Osteoblast (primary cell): ENCODE measurements at regions not wholly inside any gene's neighbourhood (a gene's known extent, or its start where the extent isn't known, plus 50 kb on each side); places are given as distances from the start of the nearest gene placed in this dataset.

Source experiments
- DNase-seq: peaks from one replicate; pipeline ENCODE4 v3.0.0; 2011; ENCODE audit warnings: low spot score, mixed read lengths; ENCODE audit not compliant: insufficient read length; ENCODE audit errors: missing footprints
- H2AFZ ChIP-seq: 2 replicates; pipeline ENCODE4 v1.6.0; 2011; ENCODE audit warnings: mild to moderate bottlenecking, low read length
- H3K27ac ChIP-seq: 2 replicates; pipeline ENCODE4 v1.5.1; 2011; ENCODE audit warnings: mild to moderate bottlenecking, low read depth, low read length, moderate library complexity
- H3K27me3 ChIP-seq: 2 replicates; pipeline ENCODE4 v1.6.0; 2012; ENCODE audit warnings: mild to moderate bottlenecking, control low read depth, inconsistent platforms, low read length, moderate library complexity; ENCODE audit not compliant: insufficient read depth
- H3K36me3 ChIP-seq: 2 replicates; pipeline ENCODE4 v1.5.1; 2011; ENCODE audit warnings: mild to moderate bottlenecking, low read length, control low read depth, moderate library complexity; ENCODE audit not compliant: insufficient read depth
- H3K4me1 ChIP-seq: 2 replicates; pipeline ENCODE4 v1.5.1; 2011; ENCODE audit warnings: mild to moderate bottlenecking, low read length, control low read depth, moderate library complexity; ENCODE audit not compliant: insufficient read depth
- H3K4me2 ChIP-seq: 2 replicates; pipeline ENCODE4 v1.6.0; 2011; ENCODE audit warnings: mild to moderate bottlenecking, low read length; ENCODE audit not compliant: insufficient read depth
- H3K4me3 ChIP-seq: fragments of 200-600 bp; sonication (generic); 3 replicates; pipeline ENCODE4 v1.5.1; 2012; ENCODE audit warnings: mild to moderate bottlenecking, low read length, inconsistent platforms; ENCODE audit not compliant: insufficient read depth
- H3K79me2 ChIP-seq: 2 replicates; pipeline ENCODE4 v1.6.0; 2012; ENCODE audit warnings: mild to moderate bottlenecking, low read length, control low read depth, inconsistent platforms; ENCODE audit not compliant: insufficient read depth
- H3K9me3 ChIP-seq: 2 replicates; pipeline ENCODE4 v1.5.1; 2011; ENCODE audit warnings: low read depth, low read length, control low read depth
- H4K20me1 ChIP-seq: 2 replicates; pipeline ENCODE4 v1.6.0; 2012; ENCODE audit warnings: mild to moderate bottlenecking, low read length, control low read depth; ENCODE audit not compliant: insufficient read depth
- CTCF ChIP-seq: IDR thresholded peaks from 2 replicates; pipeline ENCODE4 v1.5.1; 2011; ENCODE audit warnings: mild to moderate bottlenecking, low read depth, low read length, moderate library complexity; ENCODE audit errors: extremely low read depth

- no peak for DNase-seq
- H4K20me1 ChIP-seq = no peaks in the 10 kb centered on the region
- TF ChIP-seq CTCF = no peak
- no peaks in the 10 kb centered on the region for H3K36me3 ChIP-seq
- no peaks in the 10 kb centered on the region for H3K9me3 ChIP-seq
- H2AFZ ChIP-seq = no peak overlapping the region
- peak overlapping the region; percentile 4 for H3K4me2 ChIP-seq
- H3K27ac ChIP-seq = no peak overlapping the region
- H3K79me2 ChIP-seq = no peaks in the 10 kb centered on the region
- peaks cover 22% of the 10 kb centered on the region for H3K4me1 ChIP-seq
- no peaks in the 10 kb centered on the region for H3K27me3 ChIP-seq
- peak overlapping the region; percentile 13 for H3K4me3 ChIP-seq
Measured at GRCh38 chr17:69898601-69899000, 176.4 kb upstream of the KCNJ16 start.

GRCh38 chr17:69900101-69900500, 174.9 kb upstream of the KCNJ16 start:
- Histone ChIP-seq H2AFZ (no peak overlapping the region), H3K27ac (no peak overlapping the region), H3K4me3 (no peak overlapping the region), H3K4me1 (peaks cover 22% of the 10 kb centered on the region), H3K36me3 (no peaks in the 10 kb centered on the region), H3K4me2 (no peak overlapping the region), H3K79me2 (no peaks in the 10 kb centered on the region), H3K27me3 (no peaks in the 10 kb centered on the region), H4K20me1 (no peaks in the 10 kb centered on the region), H3K9me3 (no peaks in the 10 kb centered on the region)
- TF ChIP-seq CTCF = no peak
- DNase-seq = no peak

- TF ChIP-seq CTCF = no peak
- no peaks in the 10 kb centered on the region for H3K79me2 ChIP-seq
- no peaks in the 10 kb centered on the region for H3K9me3 ChIP-seq
- DNase-seq = no peak
- H3K4me3 ChIP-seq = no peak overlapping the region
- H2AFZ ChIP-seq = peak overlapping the region; percentile 72
- no peak overlapping the region for H3K27ac ChIP-seq
- no peaks in the 10 kb centered on the region for H3K36me3 ChIP-seq
- no peak overlapping the region for H3K4me2 ChIP-seq
- peaks cover 22% of the 10 kb centered on the region for H3K4me1 ChIP-seq
- H4K20me1 ChIP-seq = no peaks in the 10 kb centered on the region
- H3K27me3 ChIP-seq = no peaks in the 10 kb centered on the region
Measured at GRCh38 chr17:69900829-69901228, 174.2 kb upstream of the KCNJ16 start.

GRCh38 chr17:69906306-69906705, 168.7 kb upstream of the KCNJ16 start:
- no peak overlapping the region for H2AFZ ChIP-seq
- no peaks in the 10 kb centered on the region for H3K79me2 ChIP-seq
- TF ChIP-seq CTCF = no peak
- H3K4me2 ChIP-seq = no peak overlapping the region
- no peak for DNase-seq
- H3K4me1 ChIP-seq = peaks cover 11% of the 10 kb centered on the region
- no peaks in the 10 kb centered on the region for H3K9me3 ChIP-seq
- H3K36me3 ChIP-seq = no peaks in the 10 kb centered on the region
- no peak overlapping the region for H3K27ac ChIP-seq
- H3K27me3 ChIP-seq = peaks cover 3% of the 10 kb centered on the region
- H4K20me1 ChIP-seq = no peaks in the 10 kb centered on the region
- H3K4me3 ChIP-seq = no peak overlapping the region
